GM19324 (cell line): ENCODE measurements at regions not wholly inside any gene's neighbourhood (a gene's known extent, or its start where the extent isn't known, plus 50 kb on each side); places are given as distances from the start of the nearest gene placed in this dataset.
"Not testable (repeated sequence)": the region's sequence is repeated elsewhere in the genome, so short reads cannot be mapped to it uniquely, and the experiment has no call there.

Experiments
- ATAC-seq: cut with Tn5 transposase; IDR thresholded peaks from one replicate; pipeline ENCODE4 v1.9.1; 2021; ENCODE audit warnings: mild to moderate bottlenecking, moderate library complexity; ENCODE audit not compliant: unreplicated experiment, low FRiP score

DNA sequence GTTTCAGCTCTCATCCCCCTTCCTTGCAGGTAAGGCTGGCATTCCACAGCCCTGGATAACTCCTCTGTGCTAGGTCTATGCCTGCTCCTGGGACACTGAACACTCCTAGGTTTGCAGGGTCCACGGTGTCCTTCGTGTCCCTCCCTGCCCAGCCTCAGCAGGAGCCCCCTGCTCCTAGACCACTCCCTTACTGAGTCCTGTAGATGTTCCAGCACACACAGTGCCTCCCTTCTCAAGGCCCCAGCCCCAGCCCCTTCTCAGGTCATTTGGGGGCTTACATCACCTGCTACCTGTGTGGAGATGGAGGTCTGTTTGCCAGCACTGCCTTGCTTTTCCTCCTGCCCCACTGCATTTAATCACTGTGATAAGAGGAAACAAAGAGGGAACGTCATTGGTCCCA is 146.4 kb upstream of the TNP1 start:
- no peak for ATAC-seq

DNA sequence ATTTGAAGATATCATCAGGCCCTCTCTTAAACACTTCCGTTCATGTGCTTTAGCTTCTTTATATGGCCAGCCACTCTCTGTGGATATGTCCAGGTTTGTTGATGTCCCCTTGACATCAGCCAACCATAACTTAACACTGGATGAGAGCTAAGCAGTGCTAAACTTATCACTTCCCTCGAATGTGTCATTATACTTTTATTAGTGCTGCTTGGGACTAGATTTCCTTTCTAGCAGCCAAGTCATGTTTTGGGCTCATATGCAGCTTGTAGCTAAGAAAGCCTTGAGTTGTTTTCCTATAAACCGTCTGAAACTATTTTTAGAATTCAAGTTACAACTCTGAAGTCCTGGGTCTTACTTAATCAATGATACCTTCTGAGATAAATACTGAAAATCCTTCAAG is 144.8 kb upstream of the TNP1 start:
- ATAC-seq, result no peak

DNA sequence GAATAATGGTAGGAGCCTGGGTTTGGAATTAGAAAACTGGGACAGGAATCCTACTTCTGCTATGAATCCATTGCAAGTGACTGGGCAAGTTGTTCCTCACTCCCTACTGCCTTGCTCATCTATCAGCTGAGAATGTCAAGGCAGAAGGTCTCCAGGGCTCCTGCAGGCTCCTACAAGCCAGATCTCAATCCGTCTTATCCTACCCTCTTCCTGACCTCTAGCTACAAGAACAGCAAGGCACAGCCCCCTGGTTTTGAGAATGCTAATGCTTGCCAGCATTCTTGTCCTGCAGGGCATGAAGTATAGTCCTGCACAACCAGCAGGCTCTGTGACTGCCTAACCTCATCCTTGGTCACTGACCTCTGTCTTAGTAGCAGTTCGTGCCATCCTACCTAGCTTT is 141.9 kb upstream of the TNP1 start:
- ATAC-seq, result no peak

DNA sequence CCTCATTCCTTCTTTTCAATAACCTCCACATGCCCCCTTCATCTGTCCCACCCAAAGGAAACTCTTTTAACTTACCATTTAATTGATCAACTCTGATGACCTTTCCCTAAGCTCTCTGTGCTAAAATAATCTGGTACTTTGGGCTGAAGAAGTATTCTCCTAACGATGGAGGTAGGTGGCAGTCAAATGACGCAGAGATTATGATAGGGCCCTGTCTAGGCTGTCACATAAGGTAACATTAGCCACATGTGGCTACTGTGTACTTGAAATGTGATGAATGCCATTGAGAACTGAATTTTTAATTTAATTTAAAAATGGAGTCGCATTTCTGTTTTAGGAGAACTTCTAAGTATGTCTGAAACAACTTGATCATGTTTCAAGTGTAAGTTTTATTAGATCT is 140.5 kb upstream of the TNP1 start:
- ATAC-seq, result no peak

DNA sequence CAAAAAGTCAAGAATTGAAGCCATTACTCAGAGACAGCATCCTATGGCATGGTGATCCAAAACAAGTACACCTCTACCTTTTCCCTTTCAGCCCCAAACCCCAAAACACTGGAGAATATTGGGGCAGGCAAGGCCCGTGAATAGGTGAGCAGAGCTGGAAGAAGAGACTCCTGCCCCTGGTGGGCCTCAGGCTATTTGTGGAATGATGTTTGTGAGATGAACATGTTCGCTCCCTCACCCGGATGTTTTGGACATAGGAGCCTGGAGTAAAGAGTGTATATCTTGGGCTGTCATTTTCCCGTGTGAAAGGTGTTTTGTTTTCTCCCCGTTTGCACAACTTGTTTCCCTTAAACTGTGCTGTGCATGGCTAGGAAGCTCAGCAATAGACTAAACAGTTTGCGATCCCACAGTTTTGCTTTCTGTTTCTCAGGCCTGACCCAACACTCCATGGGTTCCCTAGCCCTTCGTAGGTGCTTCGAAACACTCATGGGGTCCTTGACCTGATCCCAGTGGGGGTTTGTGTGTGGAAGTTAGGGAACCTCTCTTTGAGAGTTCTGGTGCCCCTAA is 136.5 kb upstream of the TNP1 start:
- no peak for ATAC-seq

DNA sequence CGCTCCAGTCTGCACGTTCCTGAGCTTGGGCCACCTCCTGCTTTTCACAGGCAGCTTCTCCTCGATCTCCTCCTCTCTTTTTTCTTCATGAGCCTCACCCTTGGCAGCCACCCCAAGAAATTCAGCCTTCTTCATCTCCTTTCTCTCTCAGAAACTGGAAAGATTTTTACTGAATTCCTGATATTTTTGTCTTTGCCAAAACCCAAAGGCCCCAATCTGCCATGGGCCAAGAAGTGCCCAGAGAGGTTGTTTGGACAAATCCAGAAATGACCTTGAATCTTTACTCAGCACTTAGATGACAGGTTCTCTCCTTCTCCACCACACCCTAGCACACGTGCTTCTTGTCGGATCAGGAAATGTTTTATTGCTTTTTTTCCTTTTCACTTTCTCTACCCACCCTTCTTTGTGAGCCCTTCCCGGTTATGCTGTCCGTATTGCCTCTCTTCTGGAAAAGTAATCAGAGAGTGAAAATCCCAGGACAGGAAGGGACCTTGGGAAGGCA is 134.5 kb upstream of the TNP1 start:
- no peak for ATAC-seq

DNA sequence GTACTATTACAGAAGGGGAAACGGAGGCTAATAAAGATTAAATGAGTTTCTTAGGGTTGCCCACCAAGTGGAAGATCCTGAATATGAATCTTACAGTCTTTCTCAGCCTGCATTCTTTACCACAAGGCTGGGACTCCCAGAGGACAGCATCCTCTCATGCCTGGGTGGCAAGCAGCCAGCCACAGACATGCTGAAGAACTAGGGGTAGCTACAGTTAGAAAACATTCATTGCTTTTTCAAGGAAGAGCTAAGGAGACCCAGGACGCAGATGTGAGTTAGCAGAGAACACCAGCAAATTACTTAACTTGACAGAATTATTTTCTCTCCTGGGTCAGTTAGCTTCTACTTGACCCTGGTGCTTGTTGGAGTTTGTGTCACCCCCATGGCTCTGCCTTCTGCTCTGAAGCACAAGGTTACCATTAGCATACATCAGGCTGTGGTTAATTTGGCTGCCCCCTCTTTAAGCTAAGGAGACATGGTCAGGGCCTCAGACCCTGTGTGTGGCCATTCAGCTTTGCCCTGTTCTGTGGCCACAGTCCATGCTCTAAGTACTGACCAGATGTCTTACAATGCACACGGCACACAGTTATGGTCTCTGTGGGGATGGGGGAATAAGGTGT is 132.3 kb upstream of the TNP1 start:
- no peak for ATAC-seq

DNA sequence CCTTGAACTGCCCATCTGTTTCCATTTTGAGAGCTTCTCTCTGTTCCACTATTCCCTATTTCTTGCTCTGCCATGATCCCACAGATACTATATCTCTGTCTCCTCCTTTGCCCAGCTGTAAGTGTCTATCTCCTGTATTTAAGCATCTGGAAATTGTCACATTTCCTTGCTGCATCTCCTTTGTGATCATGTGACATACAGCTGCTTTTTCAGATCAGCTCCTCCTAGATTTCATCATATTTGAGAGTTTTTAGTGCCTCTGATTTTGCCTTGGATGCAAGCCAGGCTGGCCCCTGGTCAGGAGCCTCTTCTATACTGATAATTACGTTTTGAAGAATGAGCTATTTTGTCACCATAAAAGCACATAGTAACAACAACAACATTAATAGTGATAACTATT is 131.7 kb upstream of the TNP1 start:
- no peak for ATAC-seq

DNA sequence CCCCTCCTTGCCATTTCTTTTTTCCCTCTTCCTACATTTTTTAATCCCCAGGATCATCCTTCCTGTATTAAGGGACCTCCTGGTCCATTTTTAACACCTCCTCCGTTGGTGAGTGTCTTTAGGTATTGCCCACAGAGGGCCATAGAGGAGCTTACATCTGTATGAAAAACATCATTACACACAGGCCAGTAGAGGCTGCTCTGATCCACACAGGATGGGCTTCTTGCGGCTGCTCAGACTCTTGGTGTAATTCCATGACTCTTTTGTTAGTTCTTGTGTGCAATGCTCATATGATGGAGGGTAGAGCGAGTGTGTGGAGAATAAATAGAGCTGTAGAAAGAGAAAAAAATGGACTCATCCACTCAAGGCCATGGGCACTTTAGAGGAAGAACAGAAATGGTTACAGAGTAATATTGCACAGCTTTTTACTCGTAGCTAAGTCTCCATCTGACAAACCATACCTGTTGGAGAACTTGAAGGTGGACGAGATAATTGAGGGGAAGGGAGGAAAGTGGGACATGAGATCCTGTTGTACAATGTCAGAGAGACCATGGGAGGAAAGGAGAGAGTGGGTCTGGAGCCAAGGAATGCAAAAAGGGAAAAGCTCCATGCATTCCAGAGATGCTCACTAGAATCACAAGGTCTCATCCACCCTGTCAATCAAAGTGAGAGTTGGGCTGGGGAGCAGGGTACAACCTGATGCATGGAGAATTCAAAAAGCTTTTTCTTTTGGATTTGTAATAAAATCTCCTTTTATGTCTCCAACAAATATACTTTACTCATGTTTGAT is 129.7 kb upstream of the TNP1 start:
- ATAC-seq, result no peak

DNA sequence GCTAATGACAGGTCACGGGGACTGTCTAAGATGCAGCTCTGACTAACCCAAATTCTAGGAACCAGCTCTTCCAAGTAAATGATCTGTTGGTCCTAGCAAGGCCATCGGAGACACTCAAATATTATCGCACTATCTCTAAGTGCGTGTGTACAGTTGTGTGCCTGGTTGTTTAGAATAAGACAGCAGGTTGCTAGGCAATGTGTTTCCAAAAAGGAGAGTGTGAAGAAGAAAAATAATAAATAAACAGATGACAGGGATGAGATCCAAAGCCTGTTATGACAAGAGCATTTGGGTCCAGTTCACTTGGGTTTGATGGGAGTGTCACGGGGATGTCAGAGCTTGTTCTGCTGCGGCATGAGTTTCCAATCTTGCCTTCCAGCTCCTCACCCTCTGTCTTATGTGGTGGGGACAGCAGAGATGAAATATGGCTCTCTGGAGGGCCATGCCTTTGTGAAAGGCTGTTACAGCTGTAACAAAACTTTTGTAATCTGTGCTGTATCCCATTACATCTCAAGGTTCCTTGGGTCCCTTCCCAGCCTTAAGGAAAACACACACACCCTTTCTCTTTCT is 127.5 kb upstream of the TNP1 start:
- no peak for ATAC-seq

DNA sequence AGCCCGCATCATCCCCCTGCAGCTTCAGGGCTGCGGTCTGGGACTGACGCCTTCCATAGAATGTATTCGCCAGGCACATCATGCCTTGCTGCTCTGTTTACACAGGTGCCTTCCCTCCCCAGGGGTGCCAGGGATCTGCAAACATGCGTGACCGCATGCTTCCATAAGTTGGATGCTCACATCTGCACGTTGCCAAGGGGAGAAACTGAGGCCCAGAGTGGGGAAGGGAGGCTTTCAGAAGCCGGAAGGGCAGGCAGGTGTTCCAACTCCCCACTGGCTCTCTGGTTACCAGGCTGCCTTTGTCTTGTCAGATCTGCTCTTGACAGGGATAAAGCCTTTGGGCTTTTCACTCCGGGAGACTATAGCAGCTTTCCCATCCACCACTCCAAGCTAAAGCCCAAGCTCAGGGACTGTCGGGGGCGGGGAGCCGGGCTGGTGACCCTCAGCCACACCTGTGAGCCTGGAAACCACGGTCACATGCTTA is 125.8 kb upstream of the TNP1 start:
- no peak for ATAC-seq

DNA sequence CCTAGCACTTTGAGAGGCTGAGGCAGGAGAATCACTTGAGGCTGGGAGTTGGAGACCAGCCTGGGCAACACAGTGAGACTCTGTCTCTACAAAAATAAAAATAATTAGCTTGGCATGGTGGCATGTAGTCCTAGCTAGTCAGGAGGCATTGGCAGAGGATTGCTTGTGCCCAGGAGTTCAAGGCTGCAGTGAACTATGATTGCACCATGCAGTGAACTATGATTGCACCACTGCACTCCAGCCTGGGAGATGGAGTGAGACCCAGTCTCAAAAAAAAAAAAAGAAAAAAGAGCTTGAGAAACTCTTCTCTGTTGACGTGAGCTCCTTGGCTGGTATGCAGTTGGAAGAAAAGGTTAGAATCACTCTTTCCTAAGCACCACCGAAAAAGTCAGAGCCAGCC is 125.1 kb upstream of the TNP1 start:
- no peak for ATAC-seq

DNA sequence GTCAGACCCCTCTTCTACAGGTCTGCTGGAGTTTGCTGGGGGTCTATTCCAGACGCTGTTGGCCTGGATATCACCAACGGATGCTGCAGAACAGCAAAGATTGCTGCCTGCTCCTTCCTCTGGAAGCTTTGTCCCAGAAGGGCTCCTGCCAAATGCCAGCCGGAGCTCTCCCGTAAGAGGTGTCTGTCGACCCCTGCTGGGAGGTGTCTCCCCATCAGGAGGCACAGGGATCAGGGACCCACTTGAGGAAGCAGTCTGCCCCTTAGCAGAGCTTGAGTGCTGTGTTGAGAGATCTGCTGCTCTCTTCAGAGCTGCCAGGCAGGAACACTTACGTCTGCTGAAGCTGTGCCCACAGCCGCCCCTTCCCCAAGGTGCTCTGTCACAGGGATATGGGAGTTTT is 122.1 kb upstream of the TNP1 start:
- not testable (repeated sequence) for ATAC-seq

DNA sequence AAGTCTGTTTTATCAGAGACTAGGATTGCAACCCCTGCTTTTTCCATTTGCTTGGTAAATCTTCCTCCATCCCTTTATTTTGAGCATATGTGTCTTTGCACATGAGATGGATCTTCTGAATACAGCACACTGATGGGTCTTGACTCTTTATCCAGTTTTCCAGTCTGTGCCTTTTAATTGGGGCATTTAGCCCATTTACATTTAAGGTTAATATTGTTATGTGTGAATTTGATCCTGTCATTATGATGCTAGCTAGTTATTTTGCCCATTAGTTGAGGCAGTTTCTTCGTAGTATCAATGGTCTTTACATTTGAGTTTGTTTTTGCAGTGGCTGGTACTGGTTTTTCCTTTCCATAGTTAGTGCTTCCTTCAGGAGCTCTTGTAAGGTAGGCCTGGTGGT is 120.6 kb upstream of the TNP1 start:
- ATAC-seq, result not testable (repeated sequence)

DNA sequence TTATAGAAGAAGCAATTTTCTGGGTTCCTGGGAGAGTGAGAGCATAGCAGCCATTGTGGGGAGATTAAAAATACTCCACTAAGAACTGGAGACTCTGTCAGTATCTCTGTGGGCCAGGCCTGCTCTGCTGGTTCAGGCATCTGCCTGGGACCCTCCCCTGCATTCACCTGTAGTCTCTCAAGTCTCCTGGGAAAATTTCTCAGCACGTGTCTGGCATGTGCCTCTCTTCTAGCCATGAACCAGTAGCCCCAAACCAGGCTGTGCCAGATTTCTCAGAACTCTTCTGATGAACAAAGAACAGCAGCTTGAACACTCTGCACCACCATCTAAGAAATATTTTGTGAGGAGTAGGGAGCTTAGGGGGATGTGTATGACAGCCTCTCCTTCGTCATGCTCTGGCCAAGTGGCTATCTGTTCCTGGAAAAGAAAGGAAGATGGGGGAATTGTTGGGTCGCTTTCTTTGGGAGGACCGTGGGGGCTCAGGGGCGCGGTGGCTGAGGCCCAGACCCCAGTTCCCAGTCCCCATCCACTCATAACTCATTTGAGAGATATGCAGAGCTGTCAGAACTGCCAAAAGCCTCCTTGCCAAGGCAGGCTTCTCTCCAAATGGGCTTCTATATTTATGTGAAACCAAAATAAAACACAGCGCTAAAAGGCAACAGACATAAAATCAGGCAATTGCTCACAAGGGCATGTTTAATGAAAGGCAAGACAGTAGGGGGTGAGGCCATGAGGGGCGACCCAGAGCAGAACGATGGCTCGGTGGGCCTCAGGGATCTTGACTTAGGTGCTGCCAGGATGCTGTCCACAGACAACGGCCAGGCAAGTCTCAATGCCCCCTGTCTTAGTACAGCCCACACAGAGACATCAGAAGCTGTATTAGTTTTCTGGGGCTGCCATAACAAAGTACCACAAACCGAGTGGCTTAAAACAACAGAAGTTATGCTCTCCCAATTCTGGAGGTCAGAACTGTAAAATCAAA is 114.7 kb upstream of the TNP1 start:
- no peak for ATAC-seq

DNA sequence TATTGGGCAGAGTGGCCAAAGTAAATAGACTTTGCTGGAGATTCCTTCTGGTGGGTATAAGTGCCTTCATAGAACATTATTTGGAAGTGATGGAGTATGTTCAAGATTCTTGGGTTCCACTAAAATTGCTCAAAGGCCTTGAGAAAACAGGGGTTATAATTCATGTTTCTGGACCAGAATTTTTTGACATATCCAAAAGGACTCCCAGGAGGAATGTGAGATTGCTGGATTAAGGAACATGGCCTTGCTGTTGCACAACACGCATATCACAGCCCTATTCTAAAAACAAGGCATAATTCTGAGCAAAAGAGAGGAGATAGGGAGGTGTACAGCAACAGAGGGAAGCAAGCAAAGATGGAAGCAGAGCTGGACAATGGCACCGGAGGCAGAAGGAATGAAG is 111.7 kb upstream of the TNP1 start:
- no peak for ATAC-seq

DNA sequence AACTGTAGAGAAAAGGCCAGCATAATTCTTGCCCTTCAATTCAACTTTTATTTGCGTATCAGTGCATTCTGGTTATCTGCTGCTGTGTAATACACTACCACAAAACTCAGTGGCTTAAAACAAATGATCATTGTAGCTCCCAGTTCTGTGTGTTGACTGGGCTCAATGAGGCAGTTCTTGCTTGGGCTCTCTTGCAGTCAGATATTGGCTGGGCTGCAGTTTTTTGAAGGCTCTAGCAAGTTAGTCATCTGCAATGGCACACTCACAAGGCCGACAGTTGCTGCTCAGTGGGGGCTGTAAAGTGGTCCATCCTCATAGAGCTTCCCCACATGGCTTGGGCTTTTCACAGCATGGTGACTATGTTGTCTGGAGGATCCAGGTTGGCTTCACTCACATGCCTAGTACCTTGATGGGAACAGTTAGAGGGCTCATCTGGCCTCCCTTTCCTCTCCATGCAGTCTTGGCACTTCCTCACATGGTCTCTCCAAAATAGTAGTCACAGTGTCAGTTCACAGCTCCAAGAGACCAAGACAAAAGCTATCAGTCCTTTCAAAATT is 110.6 kb upstream of the TNP1 start:
- ATAC-seq, result no peak

DNA sequence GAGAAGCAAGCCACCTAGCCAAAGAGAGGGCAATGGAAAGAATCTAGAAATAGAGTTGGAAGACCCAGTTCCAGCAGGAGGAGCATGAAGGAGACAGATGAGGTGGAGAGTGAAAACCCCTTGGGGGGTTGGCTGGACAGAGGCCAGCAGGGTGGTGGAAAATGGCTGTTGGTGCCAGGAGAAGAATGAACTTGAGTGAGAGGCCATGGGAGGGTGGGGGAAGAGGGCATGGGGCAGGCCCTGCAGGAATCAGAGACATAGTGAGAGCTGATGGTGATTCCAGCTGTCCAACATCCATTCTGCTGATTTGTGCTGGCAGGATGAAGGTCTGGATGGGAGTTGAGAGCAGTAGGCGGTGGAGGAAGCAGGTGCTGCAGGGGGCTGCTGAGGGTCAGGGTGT is 108.0 kb upstream of the TNP1 start:
- ATAC-seq, result no peak

DNA sequence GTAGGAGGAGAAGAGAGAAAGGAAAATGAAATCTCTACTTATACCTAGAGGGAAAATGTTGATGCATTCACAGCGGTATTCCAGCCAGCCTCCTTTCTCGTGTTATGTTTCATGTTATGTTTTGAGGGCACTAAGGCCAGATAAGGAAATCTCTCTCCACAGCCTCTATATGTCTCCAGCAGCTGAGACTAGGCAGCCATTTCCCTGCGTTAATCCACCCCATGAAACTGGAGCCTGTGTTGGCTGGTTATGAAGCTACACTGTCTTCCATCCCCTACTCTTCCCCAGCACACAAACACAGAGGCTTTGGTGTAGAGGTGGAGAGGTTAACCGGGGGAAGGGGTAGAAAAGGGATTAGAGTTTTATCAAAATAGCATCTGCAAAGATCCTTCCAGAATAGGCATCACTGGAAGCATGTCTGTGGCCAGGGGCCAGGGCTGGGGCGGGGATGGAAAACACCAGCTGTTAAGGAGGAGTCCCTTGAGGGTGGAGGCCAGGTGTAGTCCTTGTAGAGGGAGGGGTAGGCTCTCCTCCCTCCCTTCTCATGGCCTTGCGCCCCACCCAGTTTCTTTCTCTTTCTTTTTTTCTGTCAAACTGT is 100.9 kb upstream of the TNP1 start:
- no peak for ATAC-seq

DNA sequence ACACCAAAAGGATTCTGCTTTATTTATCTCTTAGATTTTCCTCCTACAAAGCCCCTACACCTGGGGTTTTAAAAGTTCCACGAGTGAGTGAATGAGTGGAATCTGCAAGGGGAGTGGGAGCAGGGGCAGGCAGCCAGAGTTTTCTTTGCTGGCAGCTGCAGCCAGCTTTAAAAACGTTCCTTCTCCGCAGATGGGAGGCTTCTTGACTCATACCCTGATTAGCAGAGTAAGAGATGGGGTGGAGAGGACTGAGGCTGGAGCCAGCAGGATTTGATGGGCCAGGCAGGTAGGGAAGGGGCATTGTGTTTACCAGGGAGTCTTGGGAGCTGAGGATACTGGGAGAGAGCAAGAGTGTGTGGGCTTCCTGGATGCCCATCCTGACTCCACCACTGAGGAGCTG is 99.6 kb upstream of the TNP1 start:
- no peak for ATAC-seq
